ENCODE measurements at regions not wholly inside any gene's neighbourhood (a gene's known extent, or its start where the extent isn't known, plus 50 kb on each side); places are given as distances from the start of the nearest gene placed in this dataset.
A peak's percentile ranks its signal among the peaks of the same experiment; 100 is the strongest.
"Not testable (repeated sequence)": the region's sequence is repeated elsewhere in the genome, so short reads cannot be mapped to it uniquely, and the experiment has no call there.

DNA sequence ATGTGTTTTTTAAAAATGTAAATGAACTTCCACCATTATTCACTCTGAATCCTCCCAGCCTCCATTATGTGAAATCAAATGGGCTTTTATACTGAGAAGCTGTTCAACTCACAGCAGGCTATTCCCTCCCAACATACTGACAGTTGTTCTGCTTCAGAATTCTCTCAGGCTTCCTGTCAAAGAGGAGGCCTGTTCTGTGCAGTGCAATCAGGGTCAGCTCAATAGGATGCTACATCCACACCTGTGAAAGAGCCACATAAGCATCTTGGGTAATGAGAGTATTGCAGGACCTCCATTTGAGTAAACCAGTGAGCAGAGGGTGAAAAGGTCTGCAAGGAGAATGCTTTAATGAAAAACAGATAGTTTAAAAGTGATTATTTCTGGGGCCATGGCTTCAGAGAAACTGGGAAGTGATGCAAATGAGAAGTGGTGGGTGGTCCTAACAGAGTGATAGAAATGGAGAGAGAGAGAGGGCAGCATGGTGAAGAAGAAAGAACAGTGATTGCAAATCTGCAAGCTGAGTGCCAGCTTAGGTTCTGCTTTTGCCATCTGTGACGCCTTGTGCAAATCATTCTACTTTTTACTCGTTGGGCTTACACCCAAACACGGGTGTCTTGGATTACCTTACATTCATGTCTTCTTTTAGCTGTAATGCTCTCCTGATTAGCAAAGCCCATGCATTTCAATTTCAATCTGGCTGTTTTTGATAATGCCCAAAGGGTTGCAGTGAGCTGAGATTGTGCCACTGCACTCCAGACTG, 202.5 kb upstream of the NMUR2 start:
- DNase-seq, result peak in 1 of 3 donors; percentile 22

DNA sequence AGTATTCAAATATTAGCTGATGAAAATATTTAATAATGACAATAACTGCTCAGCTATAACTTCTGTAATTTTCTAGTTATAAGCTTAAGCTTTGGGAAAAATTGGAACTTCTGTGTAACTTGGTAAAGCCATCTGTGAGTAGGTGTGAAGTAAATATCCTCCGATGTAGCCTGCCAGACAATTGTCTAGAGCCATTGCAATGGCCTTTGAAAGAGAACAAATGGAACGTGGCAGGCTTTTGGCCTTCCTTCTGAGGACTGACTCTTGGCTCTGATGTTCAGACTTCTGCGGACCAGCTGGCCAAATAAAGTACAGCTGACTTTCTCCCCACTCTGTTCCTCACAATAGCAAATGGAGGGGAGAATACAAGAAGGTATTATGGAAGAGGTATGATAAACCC, 203.4 kb upstream of the NMUR2 start:
- DNase-seq, result peak in 1 of 3 donors; percentile 62

GRCh38 chr5:152619756-152620155, 214.7 kb upstream of the NMUR2 start:
- no peak for DNase-seq

- DNase-seq, result no peak
These were observed 217.5 kb upstream of the NMUR2 start for GRCh38 chr5:152622628-152623027.

DNA sequence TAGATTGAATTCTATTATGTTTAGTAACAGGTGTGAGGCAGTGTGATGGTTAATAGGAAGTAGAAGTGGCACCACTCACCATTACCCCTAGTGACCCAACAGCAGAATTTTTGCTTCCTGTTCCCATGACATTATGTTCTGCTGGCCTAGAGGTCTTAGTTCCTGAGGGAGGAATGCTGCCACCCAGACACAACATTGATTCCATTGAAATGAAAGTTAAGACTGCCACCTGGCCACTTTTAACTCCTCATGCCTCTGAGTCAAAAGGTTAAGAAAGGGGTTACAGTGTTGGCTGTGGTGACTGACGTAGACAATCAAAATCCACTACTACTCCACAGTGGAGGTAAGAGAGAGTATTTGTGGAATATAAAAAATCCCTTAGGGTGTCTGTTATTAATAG, 218.9 kb upstream of the NMUR2 start:
- DNase-seq, result no peak

GRCh38 chr5:152625696-152626095, 220.6 kb upstream of the NMUR2 start:
- no peak for DNase-seq

DNA sequence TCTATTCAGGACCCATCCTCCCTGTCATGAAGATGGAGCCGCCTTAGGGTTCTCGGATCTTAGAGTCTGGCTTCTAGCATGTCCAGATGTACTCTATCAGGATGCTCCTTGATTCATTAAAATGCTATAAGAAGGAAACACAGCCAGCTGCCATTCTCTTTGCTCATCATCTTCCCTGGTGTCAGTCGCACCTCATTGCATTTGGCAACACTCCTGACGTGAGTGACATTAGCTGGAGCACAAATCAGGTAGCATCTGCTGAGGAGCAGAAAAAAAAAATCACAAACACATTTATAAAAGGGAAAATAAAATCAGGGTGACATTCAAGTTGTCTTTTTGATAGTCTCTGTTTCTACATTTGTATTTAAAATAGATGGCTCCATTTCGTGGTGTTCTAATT, 226.1 kb upstream of the NMUR2 start:
- DNase-seq, result no peak

- DNase-seq, result no peak
These were observed 227.3 kb upstream of the NMUR2 start for GRCh38 chr5:152632360-152632759.

DNA sequence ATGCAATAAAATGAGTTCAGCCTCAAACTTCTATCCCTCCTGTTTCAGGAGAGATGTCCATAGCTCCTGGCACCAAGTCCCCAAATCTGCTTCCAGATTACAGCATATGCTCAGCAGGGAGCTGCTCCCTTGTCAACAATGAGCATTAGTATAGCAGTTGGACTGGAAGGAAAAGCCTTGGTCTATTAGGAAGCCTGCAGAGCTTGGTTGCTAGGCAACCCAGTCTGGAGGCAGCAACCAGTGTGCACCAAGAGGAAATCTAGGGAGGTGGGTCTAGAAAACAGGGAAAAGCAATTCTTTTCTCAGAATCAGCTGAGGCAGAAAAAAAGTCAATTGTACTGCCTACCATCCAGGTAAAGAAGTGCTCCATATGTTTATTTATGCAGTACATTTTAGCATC, 229.5 kb upstream of the NMUR2 start:
- DNase-seq, result peak in 1 of 3 donors; percentile 79

DNA sequence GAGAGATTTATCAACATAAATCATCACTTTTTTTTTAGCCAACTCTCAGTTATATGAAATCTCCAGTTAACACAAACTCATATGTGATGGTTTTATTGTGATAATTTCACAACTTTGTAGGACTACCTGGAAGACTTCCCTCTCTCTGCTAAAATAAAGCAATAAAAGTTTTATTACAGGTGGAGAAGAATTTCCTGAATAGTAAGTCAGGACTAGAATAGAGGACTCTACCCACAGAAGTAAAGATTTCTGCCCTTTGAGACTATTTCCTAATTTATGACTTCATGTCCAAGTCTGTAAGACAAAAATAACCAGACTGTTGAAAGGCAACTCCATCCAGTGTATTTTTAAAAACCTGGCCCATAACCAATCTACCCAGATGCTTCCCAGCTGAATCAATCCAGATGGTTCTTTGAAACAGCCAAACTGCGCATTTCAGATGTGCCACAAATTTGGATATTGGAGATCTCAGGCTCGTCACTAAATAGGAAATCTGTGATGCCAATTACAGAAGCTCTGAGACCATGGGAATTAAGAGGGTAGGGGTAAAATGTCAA, 234.0 kb upstream of the NMUR2 start:
- peak in 2 of 3 donors; percentile 60 to 75 for DNase-seq

DNA sequence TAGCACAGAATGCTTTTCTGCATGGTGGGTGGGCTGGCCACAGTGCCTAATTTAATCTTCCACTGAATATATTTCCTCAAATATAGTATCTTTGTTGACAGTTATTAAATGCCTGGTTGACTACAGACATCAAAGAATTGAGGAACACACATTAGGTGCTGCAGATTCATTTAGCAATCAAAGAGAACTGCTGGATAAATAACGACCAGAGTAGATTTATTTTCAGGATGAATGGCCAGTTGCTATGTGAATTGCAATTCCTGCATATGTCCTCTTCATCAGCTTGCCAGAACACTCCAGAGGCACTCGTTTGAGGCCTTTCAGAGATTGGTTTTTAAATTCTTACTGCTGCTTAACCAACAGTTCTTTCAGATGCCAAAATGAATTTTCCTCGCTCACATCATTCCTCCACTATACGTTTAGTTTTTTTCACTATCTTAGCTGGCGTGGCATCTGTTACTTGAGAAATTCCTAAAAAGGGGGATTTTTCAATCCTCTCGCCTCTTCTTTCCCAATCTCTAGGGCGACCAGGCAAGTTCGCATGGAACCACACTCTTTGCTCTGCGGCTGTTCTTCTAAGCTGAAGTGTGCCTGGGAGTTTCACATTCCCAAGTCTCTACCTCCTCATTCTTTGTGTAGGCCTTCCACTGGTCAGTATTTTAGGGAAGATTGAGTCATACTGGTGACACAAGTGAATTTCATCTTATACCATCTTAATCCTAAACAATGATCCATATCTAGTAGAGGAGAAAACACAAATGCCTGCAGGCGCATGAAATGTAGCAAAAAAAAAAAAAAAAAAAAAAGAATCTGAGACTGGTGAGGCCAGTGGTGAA, 237.1 kb upstream of the NMUR2 start:
- no peak for DNase-seq

DNA sequence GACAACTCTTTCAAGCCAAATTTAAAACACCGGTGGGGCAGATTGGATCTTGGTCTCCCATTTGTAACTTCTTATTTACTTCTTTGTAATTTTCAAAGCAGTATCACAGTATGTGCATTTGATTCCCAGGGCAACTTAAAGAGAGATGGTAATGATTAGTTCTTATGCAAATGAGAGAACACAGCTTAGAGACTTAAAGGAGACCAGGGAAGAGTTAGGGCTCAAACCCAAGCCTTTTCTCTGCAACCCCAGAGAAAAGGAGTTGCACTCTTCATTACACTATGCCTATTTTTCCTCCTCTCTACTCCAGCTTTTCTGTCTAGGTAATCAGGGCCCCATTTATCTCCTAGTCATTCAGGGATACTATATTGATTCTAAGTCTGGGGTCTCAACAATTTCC, 237.8 kb upstream of the NMUR2 start:
- DNase-seq, result no peak

- no peak for DNase-seq
These were observed 239.1 kb upstream of the NMUR2 start for GRCh38 chr5:152644029-152644728.

GRCh38 chr5:152649609-152650008, 244.5 kb upstream of the NMUR2 start:
- DNase-seq, result no peak

DNA sequence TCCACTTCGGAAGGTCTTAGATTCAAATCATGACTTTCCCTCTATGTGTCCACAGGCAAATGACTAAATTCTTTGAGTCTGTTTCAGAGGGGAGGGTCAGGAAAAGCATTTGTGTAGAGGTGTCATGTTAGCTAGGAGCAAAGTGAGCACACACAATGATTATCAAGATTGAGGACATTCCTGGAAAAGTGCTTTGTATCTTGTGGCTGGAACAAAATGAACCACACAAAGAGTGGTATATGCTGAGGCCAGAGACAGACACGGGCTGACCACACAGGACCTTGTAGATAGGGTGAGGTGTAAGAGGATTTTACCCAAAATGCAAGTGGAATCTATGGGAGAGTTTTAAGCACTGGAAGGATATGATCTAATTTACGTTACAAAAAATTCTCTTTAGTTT, 245.3 kb upstream of the NMUR2 start:
- DNase-seq, result no peak

DNA sequence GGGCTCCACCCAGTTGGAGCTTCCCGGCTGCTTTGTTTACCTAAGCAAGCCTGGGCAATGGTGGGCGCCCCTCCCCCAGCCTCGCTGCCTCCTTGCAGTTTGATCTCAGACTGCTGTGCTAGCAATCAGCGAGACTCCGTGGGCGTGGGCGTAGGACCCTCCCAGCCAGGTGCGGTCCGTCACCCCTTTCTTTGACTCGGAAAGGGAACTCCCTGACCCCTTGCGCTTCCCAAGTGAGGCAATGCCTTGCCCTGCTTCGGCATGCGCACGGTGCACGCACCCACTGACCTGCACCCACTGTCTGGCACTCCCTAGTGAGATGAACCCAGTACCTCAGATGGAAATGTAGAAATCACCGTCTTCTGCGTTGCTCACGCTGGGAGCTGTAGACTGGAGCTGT, 254.4 kb upstream of the NMUR2 start:
- not testable (repeated sequence) for DNase-seq

DNA sequence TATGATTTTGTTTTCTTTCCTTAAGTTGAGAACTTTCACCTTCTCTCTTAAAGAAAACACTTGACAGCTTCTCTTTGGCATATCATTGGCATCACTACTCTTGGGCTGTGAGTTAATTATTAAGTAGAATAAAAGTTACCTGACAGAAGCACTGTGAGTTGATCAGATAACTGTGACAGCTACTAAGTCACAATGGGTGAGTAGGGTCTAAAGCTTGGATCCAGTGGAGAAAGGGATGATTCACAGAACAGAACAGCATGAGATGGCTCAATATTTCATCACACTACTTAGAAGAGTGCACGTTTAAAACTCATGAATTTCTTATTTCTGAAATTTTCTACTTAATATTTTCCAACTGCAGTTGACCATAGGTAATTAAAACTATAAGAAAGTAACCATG, 268.5 kb upstream of the NMUR2 start:
- no peak for DNase-seq

DNA sequence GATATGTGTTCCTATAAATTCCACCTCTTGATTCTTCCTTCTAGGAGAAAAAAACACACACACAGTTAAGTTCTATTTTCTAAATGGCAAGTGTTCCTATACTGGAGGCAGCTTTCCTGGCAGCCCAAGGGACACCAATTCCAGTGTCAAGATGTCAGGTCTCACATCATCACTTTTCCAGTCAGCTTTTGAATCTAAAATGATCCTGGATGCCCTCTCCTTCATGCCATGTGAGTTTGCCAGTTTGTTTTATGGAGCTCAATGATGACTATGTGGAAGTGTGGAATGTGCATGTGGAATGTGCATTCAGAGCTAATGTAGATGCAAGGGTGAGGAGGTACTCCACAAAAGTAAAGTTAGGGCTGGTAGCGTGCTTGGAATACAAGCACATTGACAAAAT, 269.3 kb upstream of the NMUR2 start:
- DNase-seq, result no peak

DNA sequence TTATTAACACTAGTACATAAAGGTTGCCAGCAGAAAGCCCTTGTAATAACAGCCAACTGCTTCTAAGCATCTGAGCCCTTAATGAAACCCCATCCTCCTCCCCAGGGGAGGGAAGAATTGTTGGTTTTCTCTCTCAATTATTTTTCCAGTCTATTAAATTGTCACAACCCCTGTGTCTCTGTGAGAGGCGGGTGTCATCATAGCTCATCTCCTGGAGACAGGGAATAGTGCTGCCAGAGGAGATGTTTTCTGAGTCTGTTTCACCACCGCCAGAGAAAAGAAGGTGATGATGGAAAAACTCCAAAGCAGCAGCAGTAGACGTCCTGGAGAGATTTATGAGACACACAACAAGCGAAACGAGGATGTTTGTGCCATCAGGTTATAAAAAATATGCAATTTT, 271.1 kb upstream of the NMUR2 start:
- no peak for DNase-seq

DNA sequence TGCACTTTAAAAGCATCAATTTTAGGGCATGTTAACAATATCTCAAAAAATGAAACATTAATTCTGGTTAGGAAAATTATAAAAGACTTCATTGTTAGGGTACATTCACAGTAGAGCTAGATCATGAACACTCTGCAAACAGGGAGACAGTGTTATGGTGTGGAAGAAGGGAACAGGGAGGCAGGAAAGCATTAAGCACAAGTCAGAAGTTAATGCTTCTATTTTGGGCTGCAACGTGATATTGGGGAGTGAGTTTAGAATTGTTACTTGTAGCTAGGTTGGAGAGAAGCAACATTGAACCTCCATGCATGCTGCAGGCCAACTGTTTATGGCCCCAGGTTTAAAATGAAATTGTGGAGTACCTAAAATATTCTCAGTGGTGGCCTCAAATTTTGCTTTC, 278.1 kb upstream of the NMUR2 start:
- DNase-seq, result no peak

GRCh38 chr5:152686931-152687330, 281.9 kb upstream of the NMUR2 start:
- no peak for DNase-seq

DNA sequence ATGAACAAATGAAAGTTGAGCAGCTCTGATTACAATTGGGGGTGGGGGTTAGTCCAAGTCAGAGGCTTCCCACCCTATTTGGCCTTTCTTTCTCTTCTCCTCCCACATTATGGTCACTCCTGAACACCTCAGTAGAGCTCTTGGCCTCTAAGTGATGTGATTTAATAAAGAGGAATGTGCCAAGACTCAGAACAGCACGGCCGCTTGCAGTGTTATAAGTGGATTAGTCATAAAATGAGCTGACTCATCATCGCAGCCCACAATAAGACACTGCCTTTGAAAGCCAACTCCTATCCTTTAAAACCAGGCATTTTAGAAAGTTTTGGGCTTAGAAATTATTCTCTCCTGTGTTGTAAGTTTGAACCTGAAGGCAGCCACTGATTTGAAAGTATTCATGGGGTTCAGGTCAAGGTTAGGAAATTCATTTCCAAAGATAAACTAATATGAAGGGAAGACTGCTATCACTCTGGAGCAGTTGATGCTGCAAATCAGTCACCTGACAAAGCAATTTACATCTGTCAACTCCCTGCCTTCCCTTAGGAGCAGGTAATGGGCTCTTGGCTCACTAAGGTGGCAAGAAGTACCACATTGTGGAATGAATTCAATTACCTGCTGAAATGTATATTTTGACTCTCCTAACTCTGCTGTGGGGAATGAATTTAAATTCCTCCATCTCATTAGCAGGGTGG, 283.6 kb upstream of the NMUR2 start:
- DNase-seq, result peak; percentile 17 to 90 (median 31)

Data from muscle of back (tissue), 3 donors.